ENCODE measurements at regions not wholly inside any gene's neighbourhood (a gene's known extent, or its start where the extent isn't known, plus 50 kb on each side); places are given as distances from the start of the nearest gene placed in this dataset.

DNA sequence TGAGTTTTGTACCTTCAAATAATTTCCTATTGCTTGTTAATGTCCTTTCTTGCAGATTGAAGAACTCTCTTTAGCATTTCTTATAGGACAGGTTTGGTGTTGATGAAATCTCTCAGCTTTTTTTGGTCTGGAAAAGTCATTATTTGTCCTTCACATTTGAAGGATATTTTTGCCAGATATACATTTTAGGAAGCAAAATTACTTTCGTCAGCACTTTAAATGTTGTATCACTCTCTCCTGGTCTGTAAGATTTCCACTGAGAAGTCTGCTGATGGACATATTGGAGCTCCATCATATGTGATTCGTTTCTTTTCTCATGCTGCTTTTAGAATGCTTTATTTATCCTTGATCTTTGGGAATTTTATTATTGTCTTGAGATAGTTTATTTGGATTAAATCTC lies 105.5 kb downstream of the TNFSF13B start:
- no peaks in the 10 kb centered on the region for H3K9me3 ChIP-seq (ENCODE audit: severe bottlenecking)
- no peaks in the 10 kb centered on the region for H3K36me3 ChIP-seq
- H3K27me3 ChIP-seq (ENCODE audit: insufficient read depth, low read depth, severe bottlenecking), result peaks cover 22% of the 10 kb centered on the region
- H3K27ac ChIP-seq, result no peak overlapping the region
- no peak overlapping the region for H3K4me3 ChIP-seq (ENCODE audit: low read depth, low read length)
- TF ChIP-seq, protein P1, sequence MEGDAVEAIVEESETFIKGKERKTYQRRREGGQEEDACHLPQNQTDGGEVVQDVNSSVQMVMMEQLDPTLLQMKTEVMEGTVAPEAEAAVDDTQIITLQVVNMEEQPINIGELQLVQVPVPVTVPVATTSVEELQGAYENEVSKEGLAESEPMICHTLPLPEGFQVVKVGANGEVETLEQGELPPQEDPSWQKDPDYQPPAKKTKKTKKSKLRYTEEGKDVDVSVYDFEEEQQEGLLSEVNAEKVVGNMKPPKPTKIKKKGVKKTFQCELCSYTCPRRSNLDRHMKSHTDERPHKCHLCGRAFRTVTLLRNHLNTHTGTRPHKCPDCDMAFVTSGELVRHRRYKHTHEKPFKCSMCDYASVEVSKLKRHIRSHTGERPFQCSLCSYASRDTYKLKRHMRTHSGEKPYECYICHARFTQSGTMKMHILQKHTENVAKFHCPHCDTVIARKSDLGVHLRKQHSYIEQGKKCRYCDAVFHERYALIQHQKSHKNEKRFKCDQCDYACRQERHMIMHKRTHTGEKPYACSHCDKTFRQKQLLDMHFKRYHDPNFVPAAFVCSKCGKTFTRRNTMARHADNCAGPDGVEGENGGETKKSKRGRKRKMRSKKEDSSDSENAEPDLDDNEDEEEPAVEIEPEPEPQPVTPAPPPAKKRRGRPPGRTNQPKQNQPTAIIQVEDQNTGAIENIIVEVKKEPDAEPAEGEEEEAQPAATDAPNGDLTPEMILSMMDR (IDR thresholded peaks at IDR 0.05; ENCODE audit: low read depth, low read length), result no peak
- DNase-seq, result no peak

DNA sequence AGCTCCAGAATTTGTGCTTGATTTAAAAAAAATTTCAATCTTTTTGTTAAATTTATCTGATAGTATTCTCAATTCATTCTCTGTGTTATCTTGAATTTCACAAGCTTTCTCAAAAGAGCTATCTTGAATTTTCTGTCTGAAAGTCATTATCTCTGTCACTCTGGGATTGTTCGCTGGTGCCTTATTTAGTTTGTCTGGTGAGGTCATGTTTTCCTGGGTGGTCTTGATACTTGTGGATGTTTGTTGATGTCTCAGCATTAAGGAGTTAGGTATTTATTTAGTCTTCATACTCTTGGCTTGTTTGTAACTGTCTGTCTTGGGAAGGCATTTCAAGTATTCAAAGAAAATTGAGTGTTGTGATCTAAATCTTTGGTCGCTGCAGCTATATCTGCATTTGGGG lies 106.3 kb downstream of the TNFSF13B start:
- TF ChIP-seq, protein P1 (IDR thresholded peaks at IDR 0.05; ENCODE audit: low read depth, low read length), result no peak
- no peaks in the 10 kb centered on the region for H3K9me3 ChIP-seq (ENCODE audit: severe bottlenecking)
- peaks cover 19% of the 10 kb centered on the region for H3K27me3 ChIP-seq (ENCODE audit: insufficient read depth, low read depth, severe bottlenecking)
- no peak for DNase-seq
- no peaks in the 10 kb centered on the region for H3K36me3 ChIP-seq
- H3K27ac ChIP-seq, result no peak overlapping the region
- H3K4me3 ChIP-seq (ENCODE audit: low read depth, low read length), result no peak overlapping the region

DNA sequence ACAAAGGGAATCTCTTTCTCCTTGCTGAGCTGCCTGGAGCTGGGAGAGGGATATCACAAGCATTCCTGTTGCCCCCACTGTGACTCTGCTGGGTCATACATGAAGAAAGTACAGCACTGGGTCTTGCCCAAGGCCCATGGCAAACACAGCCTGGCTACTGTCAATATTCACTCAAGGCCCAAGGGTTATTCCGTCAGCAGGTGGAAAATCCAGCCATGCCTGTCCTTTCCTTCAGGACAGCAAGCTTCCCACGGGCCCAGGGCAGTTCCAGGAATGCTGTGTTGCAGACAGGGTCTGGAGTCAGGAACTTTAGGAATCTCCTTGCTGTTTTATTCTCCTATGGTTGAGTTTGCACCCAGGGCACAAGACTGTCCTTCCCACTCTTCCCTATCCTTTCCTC lies 106.8 kb downstream of the TNFSF13B start:
- Histone ChIP-seq H3K9me3 (ENCODE audit: severe bottlenecking) (no peaks in the 10 kb centered on the region), H3K27me3 (ENCODE audit: insufficient read depth, low read depth, severe bottlenecking) (peaks cover 19% of the 10 kb centered on the region), H3K4me3 (ENCODE audit: low read depth, low read length) (no peak overlapping the region), H3K36me3 (no peaks in the 10 kb centered on the region), H3K27ac (no peak overlapping the region)
- TF ChIP-seq, protein P1 (IDR thresholded peaks at IDR 0.05; ENCODE audit: low read depth, low read length), result no peak
- no peak for DNase-seq

DNA sequence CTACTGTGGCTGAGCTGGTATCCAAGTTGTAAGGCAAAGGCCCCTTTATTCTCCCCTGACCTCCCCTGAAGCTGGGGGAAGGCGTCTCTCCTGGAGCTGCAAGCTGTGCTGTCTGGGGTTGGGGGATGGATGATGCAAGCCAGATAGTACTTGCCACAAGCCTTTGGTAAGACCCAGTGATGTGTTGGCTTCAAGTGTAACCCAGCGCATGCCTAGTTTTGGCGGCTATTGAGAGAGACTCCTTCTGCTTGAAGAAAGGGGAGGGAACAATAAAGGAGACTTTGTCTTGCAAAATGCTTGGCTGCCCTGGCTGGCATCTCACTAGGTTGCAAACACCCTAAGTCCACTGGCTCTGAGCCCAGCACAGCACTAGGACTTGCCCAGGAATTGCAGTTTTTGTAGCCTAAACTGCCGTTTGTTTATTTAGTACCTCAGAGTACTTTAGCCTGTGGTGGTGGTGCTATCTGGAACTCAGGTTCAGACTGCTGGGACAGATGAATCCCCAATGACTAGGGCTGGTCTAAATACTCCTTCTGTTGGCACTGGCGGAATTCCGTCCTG lies 108.2 kb downstream of the TNFSF13B start:
- no peak overlapping the region for H3K27ac ChIP-seq
- H3K27me3 ChIP-seq (ENCODE audit: insufficient read depth, low read depth, severe bottlenecking), result peaks cover 17% of the 10 kb centered on the region
- TF ChIP-seq, protein P1 (IDR thresholded peaks at IDR 0.05; ENCODE audit: low read depth, low read length), result no peak
- H3K36me3 ChIP-seq, result no peaks in the 10 kb centered on the region
- no peak for DNase-seq
- no peaks in the 10 kb centered on the region for H3K9me3 ChIP-seq (ENCODE audit: severe bottlenecking)
- no peak overlapping the region for H3K4me3 ChIP-seq (ENCODE audit: low read depth, low read length)

DNA sequence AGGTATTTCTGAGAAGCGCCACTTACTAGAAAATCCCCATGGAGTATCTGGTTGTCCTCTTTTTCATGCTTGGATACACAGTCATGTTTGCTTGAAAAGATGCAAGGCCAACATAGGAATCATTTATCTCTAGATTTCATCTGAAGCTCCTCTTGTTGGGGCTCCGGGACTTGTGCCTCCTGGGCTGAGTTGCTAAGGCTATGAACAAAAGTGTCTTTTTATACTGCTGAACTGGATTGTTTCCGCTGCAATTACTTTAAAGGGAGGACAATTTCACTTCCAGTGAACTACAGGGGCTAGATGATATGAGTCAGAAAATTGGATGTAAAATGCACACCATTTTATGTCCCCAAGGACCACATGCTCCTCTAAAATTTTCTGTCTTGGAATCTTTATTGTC lies 114.1 kb downstream of the TNFSF13B start:
- no peak for DNase-seq
- no peak overlapping the region for H3K4me3 ChIP-seq (ENCODE audit: low read depth, low read length)
- H3K27me3 ChIP-seq (ENCODE audit: insufficient read depth, low read depth, severe bottlenecking), result peaks cover 20% of the 10 kb centered on the region
- TF ChIP-seq, protein P1 (IDR thresholded peaks at IDR 0.05; ENCODE audit: low read depth, low read length), result no peak
- no peaks in the 10 kb centered on the region for H3K36me3 ChIP-seq
- no peaks in the 10 kb centered on the region for H3K9me3 ChIP-seq (ENCODE audit: severe bottlenecking)
- no peak overlapping the region for H3K27ac ChIP-seq

DNA sequence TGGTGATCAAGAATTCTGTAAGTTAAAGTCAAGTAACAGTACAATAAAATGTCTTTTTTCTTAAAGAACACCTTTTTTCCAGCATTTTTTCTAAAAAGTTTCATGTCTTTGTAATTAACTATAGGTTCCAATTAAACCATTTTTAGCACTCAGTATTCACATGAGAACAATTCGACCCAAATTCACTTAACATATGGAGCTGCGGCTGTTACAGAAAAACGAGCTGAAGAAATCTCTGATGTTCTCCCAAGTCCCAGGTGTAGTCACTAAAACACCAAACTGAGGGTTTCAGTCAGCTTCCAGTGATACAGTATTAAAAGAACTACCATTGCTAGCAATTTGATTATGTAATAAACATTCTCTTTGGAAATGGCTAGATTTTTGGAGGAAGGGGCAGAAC lies 117.6 kb downstream of the TNFSF13B start:
- H3K36me3 ChIP-seq, result no peaks in the 10 kb centered on the region
- no peaks in the 10 kb centered on the region for H3K9me3 ChIP-seq (ENCODE audit: severe bottlenecking)
- no peak for DNase-seq
- no peak overlapping the region for H3K4me3 ChIP-seq (ENCODE audit: low read depth, low read length)
- H3K27me3 ChIP-seq (ENCODE audit: insufficient read depth, low read depth, severe bottlenecking), result peaks cover 36% of the 10 kb centered on the region
- TF ChIP-seq, protein P1 (IDR thresholded peaks at IDR 0.05; ENCODE audit: low read depth, low read length), result no peak
- no peak overlapping the region for H3K27ac ChIP-seq
